H1 (cell line): ENCODE measurements at regions not wholly inside any gene's neighbourhood (a gene's known extent, or its start where the extent isn't known, plus 50 kb on each side); places are given as distances from the start of the nearest gene placed in this dataset.
A peak's percentile ranks its signal among the peaks of the same experiment; 100 is the strongest.

Experiments used
- CTCF ChIA-PET: fragments of 300-600 bp; sonication (Branson Sonifier 250); formaldehyde crosslinking; loops from one replicate; lab custom pipeline; 2021; ENCODE audit not compliant: partially characterized antibody; lab: Charles Lee
- POLR2A ChIA-PET: fragments of 300-600 bp; sonication (Branson Sonifier 250); formaldehyde crosslinking; loops from one replicate; lab custom pipeline; 2021; ENCODE audit warnings: inconsistent platforms; ENCODE audit not compliant: partially characterized antibody; lab: Charles Lee
- DNase-seq, 2 experiments: peaks; one replicate each; pipeline versions ENCODE4 v3.0.0 to v3.0.0-alpha.2; 2010 to 2022; ENCODE audit warnings: low spot score in 2 of 2, low read depth in 1 of 2, mixed read lengths in 1 of 2
- FAIRE-seq: peaks from 2 replicates; lab custom pipeline; 2011; peaks lifted over from hg19 to GRCh38; lab: Jason Lieb, UNC
- H2AFZ ChIP-seq: 2 replicates; pipeline ENCODE4 v1.8.1; 2012; ENCODE audit warnings: low read length, inconsistent platforms
- H2AK5ac ChIP-seq: 2 replicates; pipeline ENCODE4 v1.6.1; 2013; ENCODE audit warnings: low read depth, low read length
- H2BK120ac ChIP-seq: replicated peaks from 2 replicates; pipeline ENCODE3; 2013; ENCODE audit warnings: low read depth, low read length, inconsistent platforms
- H2BK12ac ChIP-seq: 2 replicates; pipeline ENCODE4 v1.6.1; 2013; ENCODE audit warnings: low read depth, low read length
- H2BK15ac ChIP-seq: 2 replicates; pipeline ENCODE4 v1.6.1; 2013; ENCODE audit warnings: low read length
- H2BK20ac ChIP-seq: 2 replicates; pipeline ENCODE4 v1.6.1; 2013; ENCODE audit warnings: low read length
- H2BK5ac ChIP-seq: 2 replicates; pipeline ENCODE4 v1.6.1; 2013; ENCODE audit warnings: low read depth, low read length
- H3K14ac ChIP-seq: 2 replicates; pipeline ENCODE4 v1.6.1; 2013; ENCODE audit warnings: inconsistent platforms; ENCODE audit not compliant: insufficient read length
- H3K18ac ChIP-seq: 2 replicates; pipeline ENCODE4 v1.6.1; 2013; ENCODE audit warnings: low read length; ENCODE audit errors: extremely low read depth
- H3K23ac ChIP-seq: 2 replicates; pipeline ENCODE4 v1.6.1; 2013; ENCODE audit warnings: inconsistent platforms; ENCODE audit not compliant: insufficient read length
- H3K23me2 ChIP-seq: 2 replicates; pipeline ENCODE4 v1.6.1; 2013; ENCODE audit warnings: low read depth, low read length
- H3K27ac ChIP-seq: 2 replicates; pipeline ENCODE4 v1.6.1; 2011; ENCODE audit warnings: low read depth, low read length, inconsistent platforms
- H3K27me3 ChIP-seq, 4 experiments: replicated peaks in 1 of 4; 1 replicate in 1 of 4; 2 replicates in 3 of 4; pipeline versions ENCODE4 v1.6.1 to v1.8.1; 2011 to 2013; ENCODE audit warnings: low read length in 3 of 4, mild to moderate bottlenecking in 3 of 4, inconsistent platforms in 2 of 4, mixed read lengths in 2 of 4, moderate library complexity in 1 of 4; ENCODE audit not compliant: control insufficient read depth in 3 of 4, insufficient read depth in 3 of 4; ENCODE audit errors: extremely low read depth in 1 of 4
- H3K36me3 ChIP-seq, 4 experiments: 2 replicates each; pipeline versions ENCODE4 v1.6.1 to v1.8.1; 2011 to 2013; ENCODE audit warnings: mild to moderate bottlenecking in 4 of 4, low read length in 3 of 4, moderate library complexity in 2 of 4, control low read depth in 1 of 4, inconsistent platforms in 1 of 4; ENCODE audit not compliant: insufficient read depth in 4 of 4, control insufficient read depth in 2 of 4
- H3K4ac ChIP-seq: replicated peaks from 2 replicates; pipeline ENCODE3; 2013; ENCODE audit warnings: low read length, low read depth, mixed read lengths, inconsistent platforms; ENCODE audit not compliant: insufficient read length
- H3K4me1 ChIP-seq, 4 experiments: replicated peaks in 1 of 4; 1 replicate in 1 of 4; 2 replicates in 3 of 4; pipeline versions ENCODE4 v1.6.1 to v1.8.1; 2011 to 2013; ENCODE audit warnings: low read length in 3 of 4, inconsistent platforms in 2 of 4, mixed read lengths in 1 of 4; ENCODE audit not compliant: insufficient read depth in 4 of 4, control insufficient read depth in 3 of 4
- H3K4me2 ChIP-seq, 2 experiments: 2 replicates each; pipeline versions ENCODE4 v1.6.1 to v1.8.1; 2011 to 2013; ENCODE audit warnings: low read depth in 2 of 2, low read length in 2 of 2, control low read depth in 1 of 2, inconsistent platforms in 1 of 2, mild to moderate bottlenecking in 1 of 2; ENCODE audit not compliant: insufficient read depth in 1 of 2
- H3K4me3 ChIP-seq, 4 experiments: fragments of 200-600, 300-600 bp in 1 of 4; sonication (generic), shearing (Covaris generic), sonication (Bioruptor Twin) in 1 of 4; 2 replicates each; pipeline versions ENCODE4 v1.5.1 to v1.8.1; 2011 to 2016; ENCODE audit warnings: low read length in 4 of 4, low read depth in 3 of 4, control low read depth in 2 of 4, inconsistent platforms in 2 of 4, mild to moderate bottlenecking in 2 of 4, mixed read lengths in 1 of 4, moderate library complexity in 1 of 4; ENCODE audit not compliant: insufficient read depth in 2 of 4; ENCODE audit errors: extremely low read depth in 1 of 4
- H3K56ac ChIP-seq: replicated peaks from 2 replicates; pipeline ENCODE3; 2013; ENCODE audit warnings: low read depth, mild to moderate bottlenecking, mixed read lengths, low read length, inconsistent platforms; ENCODE audit not compliant: insufficient read length
- H3K79me1 ChIP-seq: 2 replicates; pipeline ENCODE4 v1.6.1; 2013; ENCODE audit warnings: low read depth, low read length, control low read depth
- H3K79me2 ChIP-seq, 2 experiments: 2 replicates each; pipeline versions ENCODE4 v1.6.1 to v1.8.1; 2012 to 2013; ENCODE audit warnings: low read length in 2 of 2, mild to moderate bottlenecking in 2 of 2, inconsistent platforms in 1 of 2; ENCODE audit not compliant: insufficient read depth in 2 of 2, control insufficient read depth in 1 of 2
- H3K9ac ChIP-seq, 4 experiments: replicated peaks in 1 of 4; 1 replicate in 1 of 4; 2 replicates in 3 of 4; pipeline versions ENCODE4 v1.6.1 to v1.8.1; 2011 to 2013; ENCODE audit warnings: low read depth in 3 of 4, low read length in 3 of 4, control low read depth in 2 of 4, mild to moderate bottlenecking in 2 of 4, moderate library complexity in 2 of 4, inconsistent platforms in 1 of 4; ENCODE audit errors: extremely low read depth in 1 of 4
- H3K9me3 ChIP-seq, 2 experiments: 2 replicates each; pipeline versions ENCODE4 v1.6.1 to v1.8.1; 2012 to 2013; ENCODE audit warnings: mild to moderate bottlenecking in 2 of 2, moderate library complexity in 2 of 2, control low read depth in 1 of 2, inconsistent platforms in 1 of 2, low read depth in 1 of 2, low read length in 1 of 2, mixed read lengths in 1 of 2; ENCODE audit not compliant: insufficient read depth in 2 of 2
- H4K20me1 ChIP-seq, 2 experiments: replicated peaks in 1 of 2; 2 replicates each; pipeline versions ENCODE3 to v1.8.1; 2011 to 2013; ENCODE audit warnings: inconsistent platforms in 2 of 2, low read length in 2 of 2, mild to moderate bottlenecking in 1 of 2; ENCODE audit not compliant: insufficient read depth in 2 of 2, control insufficient read depth in 1 of 2
- H4K5ac ChIP-seq: 2 replicates; pipeline ENCODE4 v1.6.1; 2013; ENCODE audit warnings: low read length, low read depth, mixed read lengths, inconsistent platforms; ENCODE audit not compliant: insufficient read length
- H4K8ac ChIP-seq: 2 replicates; pipeline ENCODE4 v1.8.0; 2013; ENCODE audit warnings: mild to moderate bottlenecking, moderate library complexity, low read length, inconsistent platforms; ENCODE audit not compliant: insufficient read depth; ENCODE audit errors: extremely low read depth
- H4K91ac ChIP-seq: replicated peaks from 2 replicates; pipeline ENCODE3; 2013; ENCODE audit warnings: low read length, mixed read lengths, inconsistent platforms; ENCODE audit not compliant: insufficient read length
- CBX8 ChIP-seq: fragments of 300-800, 300-1000 bp; sonication (generic); IDR thresholded peaks from 2 replicates; pipeline ENCODE4 v1.7.1; 2016; ENCODE audit warnings: low read depth, low read length, borderline replicate concordance
- CEBPB ChIP-seq: IDR thresholded peaks from 2 replicates; pipeline ENCODE4 v1.6.1; 2012; ENCODE audit warnings: low read depth, low read length
- CHD2 ChIP-seq: IDR thresholded peaks from 2 replicates; pipeline ENCODE4 v1.6.1; 2012; ENCODE audit warnings: low read length, improper control_type of control experiment
- CTBP2 ChIP-seq: IDR thresholded peaks from 2 replicates; pipeline ENCODE4 v1.7.0; 2011; ENCODE audit warnings: borderline replicate concordance, mild to moderate bottlenecking, moderate library complexity, mixed read lengths, low read length; ENCODE audit not compliant: insufficient read depth, insufficient read length
- FOSL1 ChIP-seq: IDR thresholded peaks from 2 replicates; pipeline ENCODE4 v1.6.1; 2011; ENCODE audit warnings: mild to moderate bottlenecking, low read depth, low read length, moderate library complexity; ENCODE audit not compliant: insufficient read depth
- KDM4A ChIP-seq: IDR thresholded peaks from one replicate; pipeline ENCODE4 v1.7.1; 2012; ENCODE audit warnings: low read depth, mild to moderate bottlenecking, moderate library complexity, low read length, inconsistent platforms; ENCODE audit not compliant: severe bottlenecking
- KDM5A ChIP-seq: fragments of 200-600 bp; IDR thresholded peaks from 2 replicates; pipeline ENCODE4 v1.7.1; 2012; ENCODE audit warnings: mild to moderate bottlenecking, low read length, inconsistent platforms, mixed read lengths
- RFX5 ChIP-seq: IDR thresholded peaks from 2 replicates; pipeline ENCODE4 v1.6.1; 2011; ENCODE audit warnings: low read depth, low read length, improper control_type of control experiment, borderline replicate concordance
- RXRA ChIP-seq: IDR thresholded peaks from 2 replicates; pipeline ENCODE4 v1.6.1; 2011; ENCODE audit warnings: low read depth, mild to moderate bottlenecking, low read length, moderate library complexity; ENCODE audit not compliant: insufficient read depth
- SIN3A ChIP-seq, 2 experiments: IDR thresholded peaks in 1 of 2; conservative IDR thresholded peaks in 1 of 2; 2 replicates each; pipeline ENCODE4 v1.6.1; 2011 to 2012; ENCODE audit warnings: low read length in 2 of 2, improper control_type of control experiment in 1 of 2, low read depth in 1 of 2, mild to moderate bottlenecking in 1 of 2
- SP2 ChIP-seq: IDR thresholded peaks from 2 replicates; pipeline ENCODE4 v1.6.1; 2012; ENCODE audit warnings: mild to moderate bottlenecking, low read length, inconsistent platforms
- SP4 ChIP-seq: IDR thresholded peaks from 2 replicates; pipeline ENCODE4 v1.6.1; 2012; ENCODE audit warnings: low read length, inconsistent platforms
- SUZ12 ChIP-seq: fragments of 200-600 bp; sonication (generic); IDR thresholded peaks from 2 replicates; pipeline ENCODE4 v1.6.1; 2012; ENCODE audit warnings: mild to moderate bottlenecking, inconsistent platforms, low read length, moderate library complexity, mixed read lengths
- TAF1 ChIP-seq: IDR thresholded peaks from 2 replicates; pipeline ENCODE4 v1.6.1; 2011; ENCODE audit warnings: mild to moderate bottlenecking, low read depth, low read length
- TAF7 ChIP-seq: optimal IDR thresholded peaks from 2 replicates; pipeline ENCODE3; 2011; ENCODE audit warnings: low read depth, mild to moderate bottlenecking, inconsistent platforms, low read length, moderate library complexity, borderline replicate concordance
- ZNF274 ChIP-seq: IDR thresholded peaks from 2 replicates; pipeline ENCODE4 v1.7.0; 2012; ENCODE audit warnings: low read length, borderline replicate concordance; ENCODE audit errors: extremely low read depth
- WGBS, 2 experiments: shearing (Covaris generic) in 1 of 2; methylation state at CpG; one replicate each; pipeline versions ENCODE4 v1.1.6 to v1.1.7; 2013 to 2015; ENCODE audit warnings: low lambda C conversion rate in 2 of 2, mixed read lengths in 2 of 2, inconsistent platforms in 1 of 2, low coverage in 1 of 2, missing lambda C conversion rate in 1 of 2; ENCODE audit not compliant: insufficient replicate concordance in 2 of 2, insufficient coverage in 1 of 2, insufficient read length in 1 of 2; ENCODE audit errors: extremely low coverage in 1 of 2, missing lambda C conversion rate in 1 of 2; 5-methylcytosine and 5-hydroxymethylcytosine counted together

DNA sequence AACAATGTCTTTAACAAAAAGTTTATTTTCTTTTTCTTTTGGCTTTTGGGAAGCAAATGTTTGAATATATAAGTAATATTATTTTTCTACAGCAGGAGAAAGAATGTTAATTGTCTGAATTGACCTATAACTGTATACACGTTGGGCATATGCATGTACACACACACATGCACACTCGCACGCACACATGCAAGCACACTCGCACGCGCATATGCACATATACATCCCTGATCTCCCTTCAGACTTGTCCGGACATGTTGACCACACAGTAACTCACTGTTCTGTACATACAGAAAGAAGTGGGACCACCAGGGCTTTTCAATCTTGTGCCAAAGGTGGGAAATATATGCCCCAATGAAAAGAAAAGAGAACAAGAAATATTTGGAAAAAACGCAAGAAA lies 245.1 kb upstream of the APCDD1 start:
- Histone ChIP-seq H3K4me2 (no peak overlapping the region), H2BK20ac (no peak overlapping the region), H3K4me1 (no peaks in the 10 kb centered on the region), H3K14ac (no peak overlapping the region), H4K20me1 (no peaks in the 10 kb centered on the region), H2BK15ac (no peak overlapping the region), H2AFZ (no peak overlapping the region), H3K9ac (no peak overlapping the region), H4K5ac (no peak overlapping the region), H3K18ac (no peak overlapping the region), H3K23me2 (no peaks in the 10 kb centered on the region), H2BK120ac (no peak overlapping the region), H3K79me2 (no peaks in the 10 kb centered on the region), H3K36me3 (no peaks in the 10 kb centered on the region), H3K27ac (no peak overlapping the region), H4K91ac (peak overlapping the region; percentile 19), H2AK5ac (no peak overlapping the region), H3K9me3 (no peaks in the 10 kb centered on the region), H3K23ac (no peak overlapping the region), H3K79me1 (no peaks in the 10 kb centered on the region), H3K4me3 (no peak overlapping the region), H2BK12ac (no peak overlapping the region), H4K8ac (no peak overlapping the region), H3K56ac (no peak overlapping the region), H2BK5ac (no peak overlapping the region; the same call in 1 of the 2 replicates), H3K4ac (no peak overlapping the region), H3K27me3 (no peaks in the 10 kb centered on the region)
- DNase-seq (no peak), FAIRE-seq (no peak)
- POLR2A ChIA-PET: no interaction called here
- CTCF ChIA-PET: no interaction called here
- 91% methylated on average over 8 of the region's 8 CpGs; no CpG with 5 or more reads in 1 of the 2 experiments for WGBS, 2 experiments
- TF ChIP-seq TAF1 (no peak), KDM5A (no peak), SUZ12 (no peak), FOSL1 (no peak), TAF7 (no peak), SIN3A (conservative IDR thresholded peaks at IDR 0.05 in 1 of 2, IDR thresholded peaks at IDR 0.05 in 1 of 2; ENCODE audit: low read depth in 1 of 2, low read length in 2 of 2) (no peak), RXRA (no peak), SP4 (no peak), CEBPB (no peak), SP2 (no peak), RFX5 (no peak), CHD2 (no peak), CBX8 (no peak), CTBP2 (no peak), KDM4A (no peak), ZNF274 (no peak)
